Gastroesophageal sphincter (tissue), 4 donors: ENCODE measurements at regions not wholly inside any gene's neighbourhood (a gene's known extent, or its start where the extent isn't known, plus 50 kb on each side); places are given as distances from the start of the nearest gene placed in this dataset.
"Not testable (repeated sequence)": the region's sequence is repeated elsewhere in the genome, so short reads cannot be mapped to it uniquely, and the experiment has no call there.

Experiments used
- ATAC-seq: fragments of 150-250 bp; one replicate; pipeline ENCODE4 v1.9.1; 2016; ENCODE audit warnings: mild to moderate bottlenecking, moderate library complexity
- H3K27ac ChIP-seq, 4 donors: fragments of 200-600 bp; sonication (generic) in 3 of 4; 1 replicate in 3 of 4; 2 replicates in 1 of 4; pipeline ENCODE4 v1.5.1; 2016 to 2019
- H3K27me3 ChIP-seq: fragments of 200-600 bp; sonication (generic); one replicate; pipeline ENCODE4 v1.5.1; 2019
- H3K36me3 ChIP-seq, 2 donors: fragments of 200-600 bp; sonication (generic); one replicate each; pipeline ENCODE4 v1.5.1; 2019; ENCODE audit warnings: control low read depth in 1 of 2
- H3K4me1 ChIP-seq, 3 donors: fragments of 200-600 bp; sonication (generic); 1 replicate in 2 of 3; 2 replicates in 1 of 3; pipeline ENCODE4 v1.5.1; 2016 to 2019; ENCODE audit warnings: control low read depth in 2 of 3
- H3K4me3 ChIP-seq, 2 donors: fragments of 200-600 bp; sonication (generic); one replicate each; pipeline ENCODE4 v1.5.1; 2019; ENCODE audit warnings: mild to moderate bottlenecking in 1 of 2, moderate library complexity in 1 of 2
- H3K9me3 ChIP-seq, 3 donors: fragments of 200-600 bp; sonication (generic); one replicate each; pipeline ENCODE4 v1.5.1; 2017 to 2019; ENCODE audit warnings: control low read depth in 2 of 3
- EP300 ChIP-seq: sonication (generic); formaldehyde crosslinking; IDR thresholded peaks from one replicate; pipeline ENCODE4 v1.6.1; 2017; ENCODE audit warnings: antibody characterized with exemption, mild to moderate bottlenecking
- POLR2A ChIP-seq, 2 donors: fragments of 450-650 bp; IDR thresholded peaks; one replicate each; pipeline ENCODE4 v1.6.1; 2017; ENCODE audit warnings: antibody characterized with exemption in 2 of 2, mild to moderate bottlenecking in 2 of 2, moderate library complexity in 1 of 2
- POLR2AphosphoS5 ChIP-seq: sonication (generic); formaldehyde crosslinking; IDR thresholded peaks from one replicate; pipeline ENCODE4 v1.6.1; 2017; ENCODE audit warnings: antibody characterized with exemption
- WGBS, 2 donors: methylation state at CpG; one replicate each; pipeline ENCODE4 v1.1.5; 2018; ENCODE audit warnings: low coverage in 1 of 2; 5-methylcytosine and 5-hydroxymethylcytosine counted together
- TF ChIP-seq, protein P1 (sequence below), 4 experiments: fragments of 200-600 bp in 2 of 4; fragments of 450-650 bp in 2 of 4; sonication (generic) in 1 of 4; IDR thresholded peaks; one replicate each; pipeline ENCODE4 v1.5.1; 2017 to 2019; ENCODE audit warnings: antibody characterized with exemption in 4 of 4, mild to moderate bottlenecking in 2 of 4, moderate library complexity in 2 of 4

DNA sequence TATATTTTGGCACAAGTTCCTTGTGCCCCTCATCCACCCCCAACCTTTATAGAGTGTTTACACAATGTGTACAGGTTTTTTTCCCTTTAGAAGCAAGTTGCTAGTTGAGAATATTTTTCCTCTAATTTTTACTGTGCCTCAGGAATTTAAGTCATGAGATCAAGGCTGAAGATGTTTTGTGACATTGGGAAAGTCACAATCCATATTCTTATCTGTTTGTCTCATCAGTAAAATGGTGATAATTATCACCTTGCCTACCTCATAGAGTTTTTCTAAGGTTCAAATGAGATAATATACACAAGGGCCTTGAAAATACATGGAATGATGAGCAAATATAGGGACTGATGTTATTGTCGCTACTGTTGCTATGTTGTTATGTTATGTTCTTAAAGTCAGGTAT, 109.6 kb upstream of the DIAPH2 start:
- Histone ChIP-seq H3K27me3 (no peaks in the 10 kb centered on the region), H3K4me3 (no peak overlapping the region), H3K27ac (no peak overlapping the region), H3K4me1 (no peaks in the 10 kb centered on the region), H3K9me3 (no peaks in the 10 kb centered on the region), H3K36me3 (no peaks in the 10 kb centered on the region)
- ATAC-seq, result no peak
- WGBS, 2 donors, result 89 to 91% methylated on average over 1 of the region's 1 CpG
- TF ChIP-seq EP300 (no peak), POLR2A (IDR thresholded peaks at IDR 0.05) (no peak), POLR2AphosphoS5 (no peak)
- TF ChIP-seq, protein P1, sequence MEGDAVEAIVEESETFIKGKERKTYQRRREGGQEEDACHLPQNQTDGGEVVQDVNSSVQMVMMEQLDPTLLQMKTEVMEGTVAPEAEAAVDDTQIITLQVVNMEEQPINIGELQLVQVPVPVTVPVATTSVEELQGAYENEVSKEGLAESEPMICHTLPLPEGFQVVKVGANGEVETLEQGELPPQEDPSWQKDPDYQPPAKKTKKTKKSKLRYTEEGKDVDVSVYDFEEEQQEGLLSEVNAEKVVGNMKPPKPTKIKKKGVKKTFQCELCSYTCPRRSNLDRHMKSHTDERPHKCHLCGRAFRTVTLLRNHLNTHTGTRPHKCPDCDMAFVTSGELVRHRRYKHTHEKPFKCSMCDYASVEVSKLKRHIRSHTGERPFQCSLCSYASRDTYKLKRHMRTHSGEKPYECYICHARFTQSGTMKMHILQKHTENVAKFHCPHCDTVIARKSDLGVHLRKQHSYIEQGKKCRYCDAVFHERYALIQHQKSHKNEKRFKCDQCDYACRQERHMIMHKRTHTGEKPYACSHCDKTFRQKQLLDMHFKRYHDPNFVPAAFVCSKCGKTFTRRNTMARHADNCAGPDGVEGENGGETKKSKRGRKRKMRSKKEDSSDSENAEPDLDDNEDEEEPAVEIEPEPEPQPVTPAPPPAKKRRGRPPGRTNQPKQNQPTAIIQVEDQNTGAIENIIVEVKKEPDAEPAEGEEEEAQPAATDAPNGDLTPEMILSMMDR (IDR thresholded peaks at IDR 0.05), result no peak

GRCh38 chrX:96576368-96576767, 108.3 kb upstream of the DIAPH2 start:
- Histone ChIP-seq H3K27ac (no peak overlapping the region), H3K27me3 (no peaks in the 10 kb centered on the region), H3K4me1 (no peaks in the 10 kb centered on the region), H3K4me3 (no peak overlapping the region), H3K36me3 (no peaks in the 10 kb centered on the region), H3K9me3 (no peaks in the 10 kb centered on the region)
- WGBS, 2 donors, result 21 to 75% methylated on average over 2 of the region's 2 CpGs
- TF ChIP-seq POLR2AphosphoS5, result no peak
- no peak for TF ChIP-seq POLR2A (IDR thresholded peaks at IDR 0.05)
- ATAC-seq, result no peak

DNA sequence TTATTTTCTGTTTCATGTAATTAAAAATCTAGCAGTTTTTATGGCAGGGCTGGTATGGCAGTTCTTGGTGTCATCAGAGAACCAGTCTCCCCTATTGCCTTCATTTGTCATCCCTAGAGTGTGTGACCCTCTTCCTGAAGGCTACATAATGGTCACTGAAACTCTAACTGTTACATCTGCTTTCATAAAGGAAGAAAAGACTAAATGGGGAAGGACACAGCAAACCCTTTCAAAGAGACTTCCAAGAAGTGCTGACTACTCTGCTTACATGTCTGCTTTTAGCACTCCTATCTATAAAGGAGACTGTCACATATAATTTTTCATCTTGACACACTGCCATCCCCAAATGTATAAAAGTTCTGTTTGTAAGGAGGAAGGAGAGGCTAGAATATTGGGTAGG, 105.9 kb upstream of the DIAPH2 start:
- no peak overlapping the region for H3K4me3 ChIP-seq
- no peaks in the 10 kb centered on the region for H3K9me3 ChIP-seq
- no peaks in the 10 kb centered on the region for H3K27me3 ChIP-seq
- no peak for ATAC-seq
- no peaks in the 10 kb centered on the region for H3K36me3 ChIP-seq
- no peak overlapping the region for H3K27ac ChIP-seq
- TF ChIP-seq, protein P1 (IDR thresholded peaks at IDR 0.05), result no peak
- TF ChIP-seq EP300 (no peak), POLR2AphosphoS5 (no peak), POLR2A (IDR thresholded peaks at IDR 0.05) (no peak)
- H3K4me1 ChIP-seq, result no peaks in the 10 kb centered on the region

DNA sequence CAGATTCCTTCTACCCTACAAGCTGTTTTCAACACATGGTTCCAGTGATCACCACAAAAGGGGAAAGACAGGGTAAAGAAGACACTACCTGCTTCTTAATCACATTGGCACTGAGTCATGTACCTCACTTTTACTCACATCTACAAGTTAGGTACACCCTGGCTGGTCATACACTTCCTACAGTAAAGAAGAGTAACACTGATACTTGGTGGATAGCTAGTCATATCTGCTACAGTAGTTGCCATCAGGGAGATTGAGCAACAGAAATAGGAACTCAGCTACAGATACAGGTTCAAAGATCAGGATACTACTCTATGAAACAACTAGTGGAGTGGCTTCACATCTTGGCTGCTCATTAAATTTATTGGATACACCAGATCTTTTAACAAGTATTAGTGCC, 105.4 kb upstream of the DIAPH2 start:
- H3K9me3 ChIP-seq, result no peaks in the 10 kb centered on the region
- H3K27me3 ChIP-seq, result no peaks in the 10 kb centered on the region
- TF ChIP-seq EP300, result no peak
- no peak for TF ChIP-seq POLR2AphosphoS5
- TF ChIP-seq, protein P1 (IDR thresholded peaks at IDR 0.05), result no peak
- no peak for TF ChIP-seq POLR2A (IDR thresholded peaks at IDR 0.05)
- no peaks in the 10 kb centered on the region for H3K4me1 ChIP-seq
- ATAC-seq, result no peak
- no peak overlapping the region for H3K4me3 ChIP-seq
- H3K36me3 ChIP-seq, result no peaks in the 10 kb centered on the region
- no peak overlapping the region for H3K27ac ChIP-seq

DNA sequence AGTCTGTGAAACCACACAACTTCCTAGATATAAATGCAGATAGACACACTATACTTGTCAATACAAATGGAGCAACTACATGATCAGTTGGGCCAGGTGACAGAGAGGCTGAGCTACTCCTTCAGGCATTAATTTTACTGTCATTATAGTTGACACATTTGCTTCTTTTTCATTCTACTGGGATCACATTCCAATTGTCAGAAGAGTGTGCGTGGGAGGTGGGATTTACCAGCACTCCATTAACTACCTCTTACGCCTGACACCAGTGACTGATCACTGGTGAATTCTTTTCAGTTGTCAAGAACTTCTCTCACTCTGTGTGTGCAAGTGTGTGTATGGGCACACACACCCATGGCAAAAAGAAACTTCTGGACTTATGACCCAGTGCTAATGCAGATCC, 94.2 kb upstream of the DIAPH2 start:
- Histone ChIP-seq H3K27me3 (no peaks in the 10 kb centered on the region), H3K9me3 (no peaks in the 10 kb centered on the region), H3K27ac (no peak overlapping the region), H3K4me1 (no peaks in the 10 kb centered on the region), H3K4me3 (no peak overlapping the region), H3K36me3 (no peaks in the 10 kb centered on the region)
- 80% methylated on average over 1 of the region's 2 CpGs; no CpG with 5 or more reads in 1 of the 2 donors for WGBS, 2 donors
- TF ChIP-seq EP300 (no peak), POLR2A (IDR thresholded peaks at IDR 0.05) (no peak), POLR2AphosphoS5 (no peak)
- TF ChIP-seq, protein P1 (IDR thresholded peaks at IDR 0.05), result no peak
- no peak for ATAC-seq

DNA sequence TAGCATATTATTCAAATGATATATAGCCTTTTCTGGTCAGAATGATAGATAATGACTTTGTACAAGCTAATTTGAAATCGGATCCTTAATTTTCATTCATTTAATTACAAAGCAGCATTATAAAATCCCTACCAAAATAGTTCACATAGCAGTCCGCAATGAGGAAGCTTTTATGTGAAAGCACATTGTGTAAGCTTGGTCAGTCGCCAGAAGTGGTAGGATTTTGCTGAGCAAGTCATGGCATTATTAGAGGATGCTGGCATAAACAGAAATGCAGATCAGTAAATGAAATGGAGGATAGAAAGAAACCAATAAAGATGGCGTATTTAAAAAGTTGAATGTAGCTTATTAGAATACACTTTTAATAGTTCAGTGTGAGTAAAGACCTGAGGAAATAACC, 93.2 kb upstream of the DIAPH2 start:
- no peak for ATAC-seq
- Histone ChIP-seq H3K9me3 (no peaks in the 10 kb centered on the region), H3K27me3 (no peaks in the 10 kb centered on the region), H3K4me3 (no peak overlapping the region), H3K4me1 (no peaks in the 10 kb centered on the region), H3K36me3 (no peaks in the 10 kb centered on the region), H3K27ac (no peak overlapping the region)
- TF ChIP-seq EP300 (no peak), POLR2A (IDR thresholded peaks at IDR 0.05) (no peak), POLR2AphosphoS5 (no peak)
- TF ChIP-seq, protein P1 (IDR thresholded peaks at IDR 0.05), result no peak
- 43 to 69% methylated on average over 4 of the region's 4 CpGs for WGBS, 2 donors

DNA sequence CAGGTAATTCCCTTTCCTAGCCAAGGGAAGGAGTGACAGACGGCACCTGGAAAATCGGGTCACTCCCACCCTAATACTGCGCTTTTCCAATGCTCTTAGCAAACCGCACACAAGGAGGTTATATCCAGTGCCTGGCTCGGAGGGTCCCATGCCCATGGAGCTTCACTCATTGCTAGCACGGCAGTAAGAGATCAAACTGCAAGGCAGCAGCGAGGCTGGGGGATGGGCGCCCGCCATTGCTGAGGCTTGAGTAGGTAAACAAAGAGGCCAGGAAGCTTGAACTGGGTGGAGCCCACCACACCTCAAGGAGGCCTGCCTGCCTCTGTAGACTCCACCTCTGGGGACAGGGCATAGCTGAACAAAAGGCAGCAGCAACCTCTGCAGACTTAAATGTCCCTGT, 86.8 kb upstream of the DIAPH2 start:
- H3K36me3 ChIP-seq, H3K4me1 ChIP-seq, H3K27me3 ChIP-seq, H3K27ac ChIP-seq, H3K9me3 ChIP-seq, H3K4me3 ChIP-seq, ATAC-seq: not testable (repeated sequence)
- no CpG with 5 or more reads among the region's 9 CpGs for WGBS, 2 donors
